ENCODE measurements at regions not wholly inside any gene's neighbourhood (a gene's known extent, or its start where the extent isn't known, plus 50 kb on each side); places are given as distances from the start of the nearest gene placed in this dataset.

DNA sequence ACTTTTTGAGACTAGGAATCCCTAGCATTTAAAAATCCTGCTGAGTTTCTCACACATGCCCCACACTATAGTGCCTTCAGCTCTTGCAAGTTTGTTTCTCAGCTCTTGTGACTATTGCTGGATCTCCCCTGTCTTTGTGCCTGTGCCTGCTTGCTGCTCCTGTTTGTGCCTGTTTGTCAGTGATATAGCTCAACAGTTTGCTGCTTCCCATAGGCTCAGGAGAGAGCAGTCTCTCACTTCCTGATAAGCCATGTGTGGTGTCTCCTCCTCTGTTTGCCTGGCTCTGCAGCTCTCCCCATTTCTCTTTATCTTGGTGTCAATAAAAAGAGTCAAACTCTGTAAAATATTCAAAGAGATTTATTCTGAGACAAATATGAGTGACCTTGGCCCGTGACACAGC is 259.8 kb upstream of the CLNK start:
- Histone ChIP-seq H3K27me3 (ENCODE audit: control insufficient read depth in 3 of 3, insufficient read depth in 3 of 3, low read length in 3 of 3) (no peaks in the 10 kb centered on the region), H3K9ac (ENCODE audit: low read depth in 1 of 3, low read length in 3 of 3) (no peak overlapping the region), H3K4me3 (ENCODE audit: low read length in 3 of 3) (no peak overlapping the region), H3K27ac (ENCODE audit: low read depth, low read length) (no peak overlapping the region), H3K4me1 (ENCODE audit: control insufficient read depth in 3 of 3, insufficient read depth in 3 of 3, low read length in 3 of 3) (no peaks in the 10 kb centered on the region), H3K9me3 (ENCODE audit: control insufficient read depth in 3 of 3, low read length in 3 of 3) (peaks cover 2 to 5% (median 3%) of the 10 kb centered on the region in 3 donors), H3K36me3 (ENCODE audit: control insufficient read depth in 3 of 3, insufficient read depth in 3 of 3, low read length in 3 of 3) (no peaks in the 10 kb centered on the region)

- H3K4me3 ChIP-seq (ENCODE audit: low read length in 3 of 3) = no peak overlapping the region
- no peak overlapping the region for H3K9ac ChIP-seq (ENCODE audit: low read depth in 1 of 3, low read length in 3 of 3)
- H3K36me3 ChIP-seq (ENCODE audit: control insufficient read depth in 3 of 3, insufficient read depth in 3 of 3, low read length in 3 of 3) = no peaks in the 10 kb centered on the region
- no peaks in the 10 kb centered on the region for H3K27me3 ChIP-seq (ENCODE audit: control insufficient read depth in 3 of 3, insufficient read depth in 3 of 3, low read length in 3 of 3)
- no peak overlapping the region for H3K27ac ChIP-seq (ENCODE audit: low read depth, low read length)
- H3K4me1 ChIP-seq (ENCODE audit: control insufficient read depth in 3 of 3, insufficient read depth in 3 of 3, low read length in 3 of 3) = no peaks in the 10 kb centered on the region
- peaks cover 2 to 5% (median 3%) of the 10 kb centered on the region in 3 donors for H3K9me3 ChIP-seq (ENCODE audit: control insufficient read depth in 3 of 3, low read length in 3 of 3)
These were observed 257.6 kb upstream of the CLNK start for GRCh38 chr4:10942156-10942555.

DNA sequence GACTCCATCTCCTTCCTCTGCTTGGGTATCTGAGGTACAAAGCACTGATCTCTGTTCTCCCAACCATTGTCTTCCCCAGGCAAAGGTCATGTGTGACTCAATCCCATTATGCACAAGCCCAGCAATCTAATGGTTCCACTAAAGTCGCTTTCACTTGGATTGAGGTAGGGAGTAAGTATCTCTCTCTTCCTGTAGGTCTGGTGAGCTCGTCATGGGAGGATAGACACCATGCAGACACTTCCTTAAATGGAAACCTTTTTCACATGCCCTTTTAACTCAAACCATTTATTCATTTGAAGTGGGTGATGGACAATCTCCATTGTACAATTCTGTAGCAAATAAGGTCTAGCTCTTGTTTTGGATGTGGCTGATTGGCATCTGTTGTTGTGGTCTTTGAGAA is 245.2 kb upstream of the CLNK start:
- no peak overlapping the region for H3K9ac ChIP-seq (ENCODE audit: low read depth in 1 of 3, low read length in 3 of 3)
- H3K27ac ChIP-seq (ENCODE audit: low read depth, low read length) = no peak overlapping the region
- H3K4me3 ChIP-seq (ENCODE audit: low read length in 3 of 3) = no peak overlapping the region
- H3K4me1 ChIP-seq (ENCODE audit: control insufficient read depth in 3 of 3, insufficient read depth in 3 of 3, low read length in 3 of 3) = no peaks in the 10 kb centered on the region
- no peaks in the 10 kb centered on the region for H3K9me3 ChIP-seq (ENCODE audit: control insufficient read depth in 3 of 3, low read length in 3 of 3)
- no peaks in the 10 kb centered on the region for H3K36me3 ChIP-seq (ENCODE audit: control insufficient read depth in 3 of 3, insufficient read depth in 3 of 3, low read length in 3 of 3)
- no peaks in the 10 kb centered on the region for H3K27me3 ChIP-seq (ENCODE audit: control insufficient read depth in 3 of 3, insufficient read depth in 3 of 3, low read length in 3 of 3)

- no peak overlapping the region for H3K4me3 ChIP-seq (ENCODE audit: low read length in 3 of 3)
- no peaks in the 10 kb centered on the region for H3K36me3 ChIP-seq (ENCODE audit: control insufficient read depth in 3 of 3, insufficient read depth in 3 of 3, low read length in 3 of 3)
- H3K27me3 ChIP-seq (ENCODE audit: control insufficient read depth in 3 of 3, insufficient read depth in 3 of 3, low read length in 3 of 3) = no peaks in the 10 kb centered on the region
- no peaks in the 10 kb centered on the region for H3K4me1 ChIP-seq (ENCODE audit: control insufficient read depth in 3 of 3, insufficient read depth in 3 of 3, low read length in 3 of 3)
- no peak overlapping the region for H3K9ac ChIP-seq (ENCODE audit: low read depth in 1 of 3, low read length in 3 of 3)
- H3K27ac ChIP-seq (ENCODE audit: low read depth, low read length) = no peak overlapping the region
- no peaks in the 10 kb centered on the region for H3K9me3 ChIP-seq (ENCODE audit: control insufficient read depth in 3 of 3, low read length in 3 of 3)
These were observed 241.4 kb upstream of the CLNK start for GRCh38 chr4:10925996-10926395.

- no peak overlapping the region for H3K9ac ChIP-seq (ENCODE audit: low read depth in 1 of 3, low read length in 3 of 3)
- H3K4me3 ChIP-seq (ENCODE audit: low read length in 3 of 3) = no peak overlapping the region
- H3K36me3 ChIP-seq (ENCODE audit: control insufficient read depth in 3 of 3, insufficient read depth in 3 of 3, low read length in 3 of 3) = no peaks in the 10 kb centered on the region
- H3K9me3 ChIP-seq (ENCODE audit: control insufficient read depth in 3 of 3, low read length in 3 of 3) = no peaks in the 10 kb centered on the region
- no peaks in the 10 kb centered on the region for H3K4me1 ChIP-seq (ENCODE audit: control insufficient read depth in 3 of 3, insufficient read depth in 3 of 3, low read length in 3 of 3)
- H3K27me3 ChIP-seq (ENCODE audit: control insufficient read depth in 3 of 3, insufficient read depth in 3 of 3, low read length in 3 of 3) = no peaks in the 10 kb centered on the region
- H3K27ac ChIP-seq (ENCODE audit: low read depth, low read length) = no peak overlapping the region
These were observed 239.7 kb upstream of the CLNK start for GRCh38 chr4:10924274-10924673.

DNA sequence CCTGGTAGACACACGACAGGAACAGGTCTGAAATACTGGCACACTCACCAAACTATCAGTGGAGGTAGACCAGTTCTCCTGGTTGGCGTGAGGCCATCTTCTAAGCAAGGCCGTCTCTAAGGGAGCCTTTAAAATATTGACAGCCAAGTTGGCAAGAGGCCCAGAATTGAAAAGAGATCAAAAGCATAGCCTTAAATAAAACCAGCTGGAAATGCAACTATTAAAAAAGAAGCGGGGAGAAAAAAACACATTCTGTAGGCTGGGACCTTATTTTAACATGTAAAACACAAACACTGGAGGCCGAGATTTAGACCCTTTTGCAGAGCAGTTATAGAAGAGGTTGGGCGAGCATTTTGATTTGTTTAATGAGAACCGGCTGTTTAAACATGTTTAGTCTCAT is 233.0 kb upstream of the CLNK start:
- Histone ChIP-seq H3K9ac (ENCODE audit: low read depth in 1 of 3, low read length in 3 of 3) (no peak overlapping the region), H3K27me3 (ENCODE audit: control insufficient read depth in 3 of 3, insufficient read depth in 3 of 3, low read length in 3 of 3) (no peaks in the 10 kb centered on the region), H3K27ac (ENCODE audit: low read depth, low read length) (no peak overlapping the region), H3K4me3 (ENCODE audit: low read length in 3 of 3) (no peak overlapping the region), H3K36me3 (ENCODE audit: control insufficient read depth in 3 of 3, insufficient read depth in 3 of 3, low read length in 3 of 3) (no peaks in the 10 kb centered on the region), H3K4me1 (ENCODE audit: control insufficient read depth in 3 of 3, insufficient read depth in 3 of 3, low read length in 3 of 3) (no peaks in the 10 kb centered on the region), H3K9me3 (ENCODE audit: control insufficient read depth in 3 of 3, low read length in 3 of 3) (no peaks in the 10 kb centered on the region)

DNA sequence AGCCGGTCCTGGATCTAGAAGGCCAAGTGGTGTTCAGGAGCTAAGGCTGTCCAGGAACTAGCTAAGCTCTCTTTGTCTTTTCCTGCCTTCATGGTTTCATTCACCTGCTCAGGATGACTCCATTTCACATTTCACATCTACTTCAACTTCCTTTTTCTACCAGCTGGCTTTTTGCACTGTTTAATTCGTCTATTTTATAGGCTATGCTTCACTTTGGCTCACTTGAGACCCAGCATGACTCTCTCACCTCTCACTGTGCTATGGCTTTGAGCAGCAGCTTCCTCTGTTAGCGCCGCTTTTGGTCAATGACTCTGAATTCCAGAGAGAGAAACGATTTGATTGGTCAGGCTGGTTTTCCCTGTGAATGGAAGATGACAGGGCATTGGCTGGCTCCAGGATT is 213.5 kb upstream of the CLNK start:
- H3K4me1 ChIP-seq (ENCODE audit: control insufficient read depth in 3 of 3, insufficient read depth in 3 of 3, low read length in 3 of 3) = no peaks in the 10 kb centered on the region
- H3K9ac ChIP-seq (ENCODE audit: low read depth in 1 of 3, low read length in 3 of 3) = no peak overlapping the region
- H3K9me3 ChIP-seq (ENCODE audit: control insufficient read depth in 3 of 3, low read length in 3 of 3) = no peaks in the 10 kb centered on the region
- H3K27me3 ChIP-seq (ENCODE audit: control insufficient read depth in 3 of 3, insufficient read depth in 3 of 3, low read length in 3 of 3) = no peaks in the 10 kb centered on the region
- H3K27ac ChIP-seq (ENCODE audit: low read depth, low read length) = no peak overlapping the region
- H3K36me3 ChIP-seq (ENCODE audit: control insufficient read depth in 3 of 3, insufficient read depth in 3 of 3, low read length in 3 of 3) = no peaks in the 10 kb centered on the region
- H3K4me3 ChIP-seq (ENCODE audit: low read length in 3 of 3) = no peak overlapping the region

- H3K9me3 ChIP-seq (ENCODE audit: control insufficient read depth in 3 of 3, low read length in 3 of 3) = no peaks in the 10 kb centered on the region
- H3K36me3 ChIP-seq (ENCODE audit: control insufficient read depth in 3 of 3, insufficient read depth in 3 of 3, low read length in 3 of 3) = no peaks in the 10 kb centered on the region
- H3K4me3 ChIP-seq (ENCODE audit: low read length in 3 of 3) = no peak overlapping the region
- H3K4me1 ChIP-seq (ENCODE audit: control insufficient read depth in 3 of 3, insufficient read depth in 3 of 3, low read length in 3 of 3) = no peaks in the 10 kb centered on the region
- H3K27me3 ChIP-seq (ENCODE audit: control insufficient read depth in 3 of 3, insufficient read depth in 3 of 3, low read length in 3 of 3) = no peaks in the 10 kb centered on the region
- H3K9ac ChIP-seq (ENCODE audit: low read depth in 1 of 3, low read length in 3 of 3) = no peak overlapping the region
- no peak overlapping the region for H3K27ac ChIP-seq (ENCODE audit: low read depth, low read length)
These were observed 212.5 kb upstream of the CLNK start for GRCh38 chr4:10897076-10897475.

- no peak overlapping the region for H3K9ac ChIP-seq (ENCODE audit: low read depth in 1 of 3, low read length in 3 of 3)
- H3K36me3 ChIP-seq (ENCODE audit: control insufficient read depth in 3 of 3, insufficient read depth in 3 of 3, low read length in 3 of 3) = no peaks in the 10 kb centered on the region
- no peaks in the 10 kb centered on the region for H3K4me1 ChIP-seq (ENCODE audit: control insufficient read depth in 3 of 3, insufficient read depth in 3 of 3, low read length in 3 of 3)
- H3K27ac ChIP-seq (ENCODE audit: low read depth, low read length) = no peak overlapping the region
- no peaks in the 10 kb centered on the region for H3K9me3 ChIP-seq (ENCODE audit: control insufficient read depth in 3 of 3, low read length in 3 of 3)
- H3K4me3 ChIP-seq (ENCODE audit: low read length in 3 of 3) = no peak overlapping the region
- no peaks in the 10 kb centered on the region for H3K27me3 ChIP-seq (ENCODE audit: control insufficient read depth in 3 of 3, insufficient read depth in 3 of 3, low read length in 3 of 3)
These were observed 208.8 kb upstream of the CLNK start for GRCh38 chr4:10893395-10893794.

GRCh38 chr4:10891866-10892265 is 207.3 kb upstream of the CLNK start:
- Histone ChIP-seq H3K27ac (ENCODE audit: low read depth, low read length) (no peak overlapping the region), H3K36me3 (ENCODE audit: control insufficient read depth in 3 of 3, insufficient read depth in 3 of 3, low read length in 3 of 3) (no peaks in the 10 kb centered on the region), H3K27me3 (ENCODE audit: control insufficient read depth in 3 of 3, insufficient read depth in 3 of 3, low read length in 3 of 3) (no peaks in the 10 kb centered on the region), H3K4me3 (ENCODE audit: low read length in 3 of 3) (no peak overlapping the region), H3K9me3 (ENCODE audit: control insufficient read depth in 3 of 3, low read length in 3 of 3) (no peaks in the 10 kb centered on the region), H3K9ac (ENCODE audit: low read depth in 1 of 3, low read length in 3 of 3) (no peak overlapping the region), H3K4me1 (ENCODE audit: control insufficient read depth in 3 of 3, insufficient read depth in 3 of 3, low read length in 3 of 3) (no peaks in the 10 kb centered on the region)

DNA sequence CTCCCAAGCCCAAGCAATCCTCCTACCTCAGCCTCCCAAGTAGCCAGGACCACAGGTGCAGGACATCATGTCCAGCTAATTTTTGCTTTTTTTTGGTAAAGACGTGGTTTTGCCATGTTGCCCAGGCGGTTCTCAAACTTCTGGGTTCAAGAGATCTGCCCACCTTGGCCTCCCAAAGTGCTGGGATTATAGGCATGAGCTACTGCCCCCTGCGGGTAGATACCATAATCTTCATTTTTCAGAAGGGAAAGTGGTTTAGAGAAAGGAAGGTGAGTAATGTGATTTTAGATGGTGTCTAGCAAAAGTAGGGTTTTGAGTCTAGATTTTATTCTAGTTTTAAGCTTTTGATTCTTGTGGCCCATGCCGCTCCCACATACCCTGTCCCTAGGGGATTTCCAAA is 205.3 kb upstream of the CLNK start:
- Histone ChIP-seq H3K9ac (ENCODE audit: low read depth in 1 of 3, low read length in 3 of 3) (no peak overlapping the region), H3K9me3 (ENCODE audit: control insufficient read depth in 3 of 3, low read length in 3 of 3) (no peaks in the 10 kb centered on the region), H3K36me3 (ENCODE audit: control insufficient read depth in 3 of 3, insufficient read depth in 3 of 3, low read length in 3 of 3) (no peaks in the 10 kb centered on the region), H3K27me3 (ENCODE audit: control insufficient read depth in 3 of 3, insufficient read depth in 3 of 3, low read length in 3 of 3) (no peaks in the 10 kb centered on the region), H3K4me3 (ENCODE audit: low read length in 3 of 3) (no peak overlapping the region), H3K4me1 (ENCODE audit: control insufficient read depth in 3 of 3, insufficient read depth in 3 of 3, low read length in 3 of 3) (no peaks in the 10 kb centered on the region), H3K27ac (ENCODE audit: low read depth, low read length) (no peak overlapping the region)

Data from skeletal muscle tissue (tissue), 3 donors.